Stimulated activated CD4-positive, alpha-beta T cell treated with anti-CD3 and anti-CD28 coated beads, Interleukin-12 subunit alpha, Interleukin-12 subunit beta, amount 100 ng/mL, for 48 hours (primary cell): ENCODE measurements at regions not wholly inside any gene's neighbourhood (a gene's known extent, or its start where the extent isn't known, plus 50 kb on each side); places are given as distances from the start of the nearest gene placed in this dataset.
"Not testable (repeated sequence)": the region's sequence is repeated elsewhere in the genome, so short reads cannot be mapped to it uniquely, and the experiment has no call there.

Source experiments
- DNase-seq, 3 donors: peaks; one replicate each; pipeline ENCODE4 v3.0.0-alpha.2; 2020; ENCODE audit warnings: low read depth in 2 of 3, low spot score in 1 of 3

DNA sequence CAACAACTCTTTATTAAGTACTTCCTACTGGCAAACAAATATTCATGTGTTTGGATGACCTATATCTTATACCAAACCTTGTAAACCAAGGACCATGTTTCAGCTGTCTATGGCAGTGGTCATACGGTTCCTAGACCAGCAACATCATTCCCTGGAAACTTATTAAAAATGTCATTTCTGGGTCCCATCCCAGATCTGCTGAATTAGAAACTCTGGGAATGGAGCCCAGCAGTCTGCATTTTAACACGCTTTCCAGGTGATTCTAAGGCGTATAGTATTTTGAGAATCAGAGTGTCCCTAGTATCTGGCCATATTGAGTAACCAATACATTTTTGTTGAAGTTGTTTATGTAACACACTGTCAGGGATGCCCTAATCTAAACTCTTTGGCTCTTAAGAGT, 363.4 kb upstream of the LRRC3B start:
- no peak for DNase-seq

DNA sequence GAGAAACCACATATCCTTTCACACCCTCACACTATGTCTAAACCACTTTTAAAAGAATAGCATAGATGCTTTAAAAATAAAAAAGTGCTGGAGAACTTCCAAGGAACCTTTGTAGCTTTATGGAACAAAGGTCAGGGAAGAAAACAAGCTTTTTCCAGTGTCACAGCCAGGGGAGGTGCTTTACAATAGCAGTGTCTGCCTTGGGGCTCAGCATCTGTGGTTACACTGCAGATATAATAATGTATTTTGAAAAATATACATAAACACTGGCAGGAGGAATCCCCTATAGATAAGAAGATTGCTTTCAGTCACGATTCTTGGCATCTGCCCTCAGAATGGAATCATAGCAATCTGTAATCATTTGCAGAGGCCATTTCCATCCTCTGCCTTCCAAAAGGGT, 362.4 kb upstream of the LRRC3B start:
- no peak for DNase-seq

DNA sequence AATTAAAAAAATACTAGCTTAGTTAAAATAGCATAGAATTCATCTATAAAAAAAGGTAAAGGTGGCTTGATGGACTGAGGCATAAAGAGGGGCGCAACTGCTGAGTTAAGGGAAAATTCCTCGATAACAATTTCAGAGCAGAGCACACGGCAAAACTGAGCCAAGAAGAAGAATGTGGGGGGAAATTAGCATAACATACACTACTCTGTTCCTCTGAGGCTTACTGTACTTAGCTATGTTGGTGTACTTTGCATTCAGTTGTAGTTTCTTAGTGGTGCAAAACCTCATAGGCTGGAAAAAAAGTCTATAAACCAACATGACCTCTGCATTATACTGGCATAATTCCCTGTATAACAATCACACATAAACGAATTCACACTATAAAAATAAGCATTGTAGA, 357.9 kb upstream of the LRRC3B start:
- DNase-seq, result no peak

DNA sequence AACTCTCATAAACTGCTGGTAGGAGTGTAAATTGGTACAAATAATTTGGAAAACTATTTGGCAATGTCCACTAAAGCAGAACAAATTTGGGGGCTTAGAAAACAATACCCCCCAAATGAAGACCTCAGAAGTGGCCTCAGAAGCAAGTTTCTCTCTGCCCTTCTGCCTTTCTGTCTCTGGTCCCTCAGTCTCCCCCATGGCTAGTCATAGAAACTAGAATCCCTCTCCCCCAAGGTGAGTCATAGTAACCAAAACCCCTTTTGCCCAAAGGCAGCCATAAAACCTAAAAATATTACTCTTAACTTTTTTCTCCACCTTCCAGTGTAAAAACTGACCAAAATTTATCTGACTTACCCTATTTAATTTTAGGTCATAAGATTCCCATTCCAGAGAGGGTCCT, 350.7 kb upstream of the LRRC3B start:
- DNase-seq, result no peak

DNA sequence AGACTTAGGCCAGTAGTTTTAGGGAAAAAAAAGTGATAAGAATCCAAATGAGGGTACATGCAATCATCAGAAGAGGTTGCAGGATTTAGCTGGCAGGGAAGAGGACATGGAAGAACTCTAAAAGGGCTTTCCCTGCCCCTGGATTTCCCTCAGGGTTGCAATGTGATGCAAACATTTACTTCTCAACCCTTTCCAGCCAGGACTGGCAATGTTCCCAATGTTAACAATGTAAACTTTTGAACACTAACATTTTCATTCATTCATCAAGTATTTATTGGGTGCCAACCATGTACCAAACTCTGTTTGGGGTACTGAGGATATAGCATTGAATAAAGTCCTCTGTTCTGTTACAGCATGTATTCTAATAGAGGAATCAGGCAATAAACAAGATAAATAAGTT, 349.4 kb upstream of the LRRC3B start:
- DNase-seq, result no peak

DNA sequence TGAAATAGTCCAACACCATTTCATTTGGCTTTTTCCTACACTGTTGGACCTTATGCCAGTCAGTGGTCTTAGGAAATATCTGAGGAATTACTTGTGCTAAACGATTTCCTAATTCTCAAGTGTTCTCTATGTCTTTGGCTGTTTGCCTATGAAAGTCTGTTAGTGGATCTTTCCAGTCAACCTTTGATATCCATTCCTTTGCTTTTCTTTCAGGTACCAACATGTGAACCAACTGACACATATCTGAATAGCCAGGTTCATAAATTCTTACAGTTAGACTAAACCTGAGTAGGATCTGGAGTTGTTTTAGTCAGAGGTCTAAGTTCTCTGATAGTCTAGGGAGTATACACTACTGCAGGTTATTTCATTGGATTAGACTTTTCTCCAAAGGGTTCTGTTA, 343.5 kb upstream of the LRRC3B start:
- no peak for DNase-seq

DNA sequence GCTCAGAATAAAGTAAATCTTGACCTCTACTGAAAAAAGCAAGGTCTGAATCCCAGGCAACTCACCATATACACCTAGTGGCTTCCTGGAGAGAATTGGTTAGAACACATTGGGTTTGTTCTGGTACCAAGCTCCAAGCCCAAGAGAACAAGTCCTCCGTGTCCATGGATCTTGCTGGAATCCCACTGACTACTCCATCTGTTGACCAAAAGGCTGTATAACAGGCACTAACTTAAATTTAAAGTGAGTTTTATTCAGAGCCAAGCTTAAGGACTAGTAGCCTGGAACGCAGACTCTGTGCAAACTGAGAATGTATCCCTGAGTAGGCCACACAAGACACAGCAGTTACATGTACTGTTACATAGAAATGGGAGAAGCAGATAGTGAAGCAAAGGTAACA, 342.1 kb upstream of the LRRC3B start:
- DNase-seq, result no peak

DNA sequence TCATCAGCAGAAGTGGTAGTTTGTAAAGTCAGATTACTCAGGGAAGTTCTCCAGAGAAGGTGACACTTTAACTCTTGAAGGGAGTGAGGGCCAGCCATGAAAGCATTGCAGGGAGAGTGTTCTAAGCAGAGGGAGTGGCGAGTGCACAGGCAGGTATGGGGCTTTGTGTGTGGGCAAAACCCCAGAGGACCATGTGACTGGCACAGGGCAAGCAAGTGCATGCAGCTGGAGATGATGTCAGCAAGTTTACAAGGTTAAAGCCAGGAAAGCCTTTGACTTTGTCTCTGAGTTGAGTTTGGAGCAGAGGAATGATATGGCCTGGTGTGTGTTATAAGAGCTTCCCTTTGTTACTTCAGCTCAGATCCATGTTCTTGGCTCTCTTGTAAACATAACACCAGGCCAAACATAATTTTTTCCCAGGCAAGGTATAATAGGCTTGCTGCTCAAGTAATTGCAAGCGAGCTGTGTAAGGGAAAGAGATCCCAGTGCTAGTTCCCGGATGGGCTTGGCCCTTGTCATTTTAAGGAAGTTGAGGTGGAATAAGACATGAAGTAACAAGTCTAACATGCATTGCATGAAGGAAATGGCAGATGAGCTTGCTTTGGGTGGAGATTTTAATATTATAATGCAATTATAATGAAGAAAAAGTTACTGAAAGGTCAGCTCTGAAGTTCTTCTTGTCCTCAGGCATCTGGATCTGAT, 341.1 kb upstream of the LRRC3B start:
- DNase-seq, result no peak

DNA sequence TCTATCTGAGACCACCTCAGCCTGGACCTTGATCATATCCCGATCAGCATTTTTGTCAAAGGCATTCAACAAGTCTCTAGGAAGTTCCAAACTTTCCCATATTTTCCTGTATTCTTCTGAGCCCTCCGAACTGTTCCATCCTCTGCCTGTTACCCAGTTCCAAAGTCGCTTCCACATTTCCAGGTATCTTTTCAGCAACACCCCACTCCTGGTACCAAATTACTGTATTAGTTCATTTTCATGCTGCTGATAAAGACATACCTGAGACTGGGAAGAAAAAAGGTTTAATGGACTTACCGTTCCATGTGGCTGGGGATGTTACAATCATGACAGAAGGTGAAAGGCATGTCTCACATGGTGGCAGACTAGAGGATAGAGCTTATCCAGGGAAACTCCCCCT, 338.1 kb upstream of the LRRC3B start:
- DNase-seq, result not testable (repeated sequence)

DNA sequence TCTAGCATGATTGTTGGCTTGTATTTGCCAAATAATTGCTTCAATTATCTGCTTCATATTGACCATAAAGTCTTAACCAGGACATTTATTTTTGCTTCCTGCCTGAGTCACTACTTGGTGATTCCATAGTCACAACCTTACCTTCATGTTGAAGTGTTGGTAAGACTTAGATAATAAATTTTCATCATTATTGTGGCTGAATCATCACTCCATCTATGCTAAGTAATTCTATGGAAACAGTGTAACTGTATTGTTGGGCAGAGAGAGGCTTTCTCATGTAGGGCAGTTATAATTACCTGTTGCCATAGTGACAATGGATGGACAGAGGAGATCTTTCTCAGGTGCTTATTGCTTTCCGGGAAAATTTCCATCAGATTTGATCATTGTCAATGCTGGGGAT, 330.7 kb upstream of the LRRC3B start:
- no peak for DNase-seq

DNA sequence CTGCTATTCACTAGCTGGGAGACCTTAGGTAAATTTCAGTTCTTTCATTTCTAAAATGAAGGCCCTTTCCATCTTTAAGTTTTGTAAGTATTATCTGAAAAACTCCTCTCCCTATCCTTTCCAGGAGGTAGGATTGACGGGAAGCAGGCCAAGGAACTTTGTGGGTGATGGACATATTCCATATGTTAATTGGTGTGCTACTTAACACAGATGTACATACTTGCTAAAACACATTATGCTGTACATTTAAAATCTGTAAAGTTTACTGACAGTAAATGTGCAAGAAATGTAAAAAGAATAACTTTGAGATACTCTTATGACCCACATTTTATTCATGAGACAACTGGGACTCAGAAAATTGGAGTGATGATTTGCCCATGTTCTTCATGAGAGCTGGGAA, 329.8 kb upstream of the LRRC3B start:
- DNase-seq, result no peak

DNA sequence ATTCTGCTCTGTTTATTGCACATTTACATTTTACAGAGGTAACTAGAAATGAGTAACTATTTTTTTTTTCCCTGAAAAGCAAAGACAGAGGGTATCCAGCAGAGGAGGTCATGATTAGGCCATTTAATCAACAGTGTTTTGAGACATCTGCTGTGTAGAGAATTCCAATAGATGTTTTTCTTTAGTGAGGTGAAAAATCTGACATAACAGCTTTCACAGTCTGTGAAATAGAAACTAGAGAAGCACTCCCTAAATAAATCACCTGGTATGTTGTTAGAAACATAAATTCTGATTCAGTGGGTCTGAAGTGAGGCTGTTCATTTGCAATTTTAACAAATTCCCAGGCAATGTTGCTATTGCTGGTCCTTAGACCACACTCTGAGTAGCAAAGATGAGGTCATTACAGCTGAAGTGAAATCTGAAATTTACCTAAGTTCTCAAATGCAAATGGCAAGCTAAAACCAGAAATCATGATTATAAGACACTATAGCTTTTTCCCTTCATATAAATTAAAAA, 329.2 kb upstream of the LRRC3B start:
- no peak for DNase-seq

DNA sequence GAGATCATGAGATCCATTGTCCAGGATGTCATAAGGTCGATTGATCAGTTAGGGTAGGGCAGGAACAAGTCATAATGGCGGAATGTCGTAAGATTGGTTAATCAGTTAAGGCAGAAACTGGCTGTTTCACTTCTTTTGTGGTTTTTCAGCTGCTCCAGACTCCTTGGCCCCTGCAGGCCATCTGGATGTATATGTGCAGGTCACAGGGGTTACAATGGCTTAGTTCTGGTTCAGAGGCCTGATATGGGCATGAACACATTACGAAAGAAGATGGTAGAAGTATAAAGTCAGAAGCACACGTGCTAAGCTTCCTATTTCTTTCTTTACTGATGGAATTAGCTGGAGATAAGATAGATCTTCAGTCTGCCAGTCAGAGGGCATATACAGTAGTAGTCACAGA, 315.4 kb upstream of the LRRC3B start:
- no peak for DNase-seq

DNA sequence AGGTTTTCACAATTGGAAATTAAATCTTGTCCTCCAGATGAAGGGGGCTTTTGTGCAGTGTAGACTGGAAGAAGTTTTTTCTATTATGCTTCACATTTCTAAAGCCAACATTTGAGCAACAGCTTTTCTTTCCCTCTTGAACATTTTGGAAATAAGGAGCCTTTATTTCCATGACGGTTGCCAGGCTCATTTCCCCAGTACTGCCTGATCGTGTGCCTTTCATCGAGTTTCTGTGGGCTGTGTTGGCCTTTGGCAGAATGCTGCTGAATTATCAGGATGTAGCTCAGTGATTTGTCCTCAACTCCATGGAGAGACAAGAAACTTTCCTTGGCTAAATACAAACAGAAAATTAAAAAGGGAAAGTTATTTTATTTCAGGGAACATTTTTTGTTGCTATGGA, 314.8 kb upstream of the LRRC3B start:
- DNase-seq, result no peak

DNA sequence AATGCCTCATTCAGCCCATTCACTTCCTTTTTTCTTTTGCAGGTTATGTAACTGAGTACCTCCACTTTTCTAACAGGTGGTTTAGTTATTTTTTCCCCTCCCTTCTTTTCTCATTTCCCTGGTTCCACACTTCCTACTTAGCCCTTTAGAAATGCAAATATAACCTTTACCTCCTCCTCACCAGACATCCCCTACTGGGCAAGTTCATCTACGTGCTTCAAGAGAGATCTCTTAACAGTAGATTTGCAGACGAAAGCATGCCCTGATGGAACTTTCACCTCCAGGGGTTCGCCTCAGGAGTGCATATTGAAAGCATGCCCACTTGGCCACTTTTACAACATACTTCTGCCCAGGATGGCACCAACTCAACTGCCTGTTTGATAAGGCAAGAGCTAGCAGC, 314.1 kb upstream of the LRRC3B start:
- DNase-seq, result no peak

DNA sequence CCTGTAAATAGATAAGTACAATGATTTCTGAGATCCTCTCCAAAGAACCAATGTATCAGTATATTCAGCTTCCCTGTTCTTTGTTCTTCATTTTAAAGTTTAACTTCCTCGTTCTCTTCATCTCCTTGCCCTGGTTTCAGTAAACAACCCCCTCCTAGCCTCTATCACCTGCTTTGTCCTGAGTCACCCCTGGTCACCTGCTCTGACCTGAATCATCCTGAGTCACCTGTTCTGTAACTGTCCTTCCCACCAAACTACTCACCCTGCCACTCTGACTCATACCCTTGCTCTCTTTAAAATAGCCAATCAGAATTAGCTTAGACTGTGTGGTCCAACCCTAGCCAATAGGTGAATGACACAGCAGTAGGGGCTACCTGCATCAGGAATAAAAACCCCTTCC, 313.0 kb upstream of the LRRC3B start:
- DNase-seq, result not testable (repeated sequence)

DNA sequence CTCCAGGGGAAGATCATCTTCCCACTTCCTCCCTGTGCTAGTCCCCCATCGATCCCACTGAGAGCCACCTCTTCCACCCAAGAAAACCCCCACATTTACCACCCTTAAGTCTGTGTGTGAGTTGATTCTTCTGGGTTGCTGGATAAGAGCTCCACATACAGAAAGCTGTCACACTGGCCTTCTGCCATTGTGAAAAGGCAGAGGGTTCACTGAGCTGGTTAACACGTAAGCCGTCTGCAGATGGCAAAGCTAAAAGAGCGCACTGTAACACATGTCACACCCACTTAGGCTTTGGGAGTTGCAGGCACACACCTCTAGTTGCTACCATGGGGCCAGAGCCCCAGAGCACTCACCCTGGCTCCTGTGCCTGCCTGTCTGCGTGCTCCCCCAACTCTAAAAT, 309.8 kb upstream of the LRRC3B start:
- DNase-seq, result no peak

DNA sequence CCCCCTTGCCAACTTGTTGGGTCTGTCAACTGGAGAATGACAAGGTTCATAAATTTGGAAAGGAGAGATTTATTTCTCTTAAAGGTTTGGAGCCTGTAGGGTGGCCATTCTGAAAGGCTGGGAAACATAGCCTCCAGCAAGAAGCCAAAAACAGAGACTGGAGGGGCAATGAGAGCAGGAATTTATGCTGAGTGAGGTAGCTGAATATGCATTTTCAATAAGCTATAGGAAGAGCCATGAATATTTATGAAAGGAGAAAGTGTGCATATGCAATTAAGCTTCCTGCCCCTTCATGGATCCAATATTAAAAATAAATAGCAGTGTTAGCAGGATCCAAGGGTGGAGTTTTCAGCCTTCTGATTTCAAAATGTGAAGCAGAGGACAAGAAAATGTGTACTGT, 306.1 kb upstream of the LRRC3B start:
- DNase-seq, result no peak

DNA sequence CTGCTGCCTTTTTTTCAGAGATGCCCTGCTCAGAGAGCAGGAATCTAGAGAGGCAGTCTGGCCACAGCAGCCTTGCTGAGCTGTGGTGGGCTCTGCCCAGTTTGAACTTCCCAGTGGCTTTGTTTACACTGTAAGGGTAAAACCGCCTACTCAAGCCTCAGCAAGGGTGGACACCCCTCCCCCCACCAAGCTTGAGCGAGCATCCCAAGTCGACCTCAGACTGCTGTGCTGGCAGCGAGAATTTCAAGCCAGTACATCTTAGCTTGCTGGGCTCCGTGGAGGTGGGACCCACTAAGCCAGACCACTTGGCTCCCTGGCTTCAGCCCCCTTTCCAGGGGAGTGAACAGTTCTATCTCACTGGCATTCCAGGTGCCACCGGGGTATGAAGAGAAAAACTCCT, 298.8 kb upstream of the LRRC3B start:
- not testable (repeated sequence) for DNase-seq

DNA sequence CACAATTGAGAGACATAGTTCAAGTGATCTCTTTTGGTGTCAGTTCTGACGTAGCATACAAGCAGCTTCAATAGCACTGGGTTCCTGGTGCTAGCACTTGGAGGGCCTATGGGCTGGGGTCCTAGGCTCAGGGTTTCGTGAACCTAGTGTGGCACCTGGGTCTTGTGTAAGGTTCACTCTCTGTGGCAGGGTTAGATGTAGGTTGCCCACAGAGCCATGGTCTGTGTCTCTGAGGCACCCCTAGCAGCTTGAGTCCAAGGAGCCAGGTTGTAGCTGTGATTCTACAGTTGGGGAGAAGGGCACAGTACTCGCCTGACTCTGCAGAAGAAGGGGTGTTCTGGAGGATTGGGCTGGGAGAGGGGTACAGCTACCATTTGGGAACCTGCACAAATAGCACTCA, 282.6 kb upstream of the LRRC3B start:
- DNase-seq, result no peak

DNA sequence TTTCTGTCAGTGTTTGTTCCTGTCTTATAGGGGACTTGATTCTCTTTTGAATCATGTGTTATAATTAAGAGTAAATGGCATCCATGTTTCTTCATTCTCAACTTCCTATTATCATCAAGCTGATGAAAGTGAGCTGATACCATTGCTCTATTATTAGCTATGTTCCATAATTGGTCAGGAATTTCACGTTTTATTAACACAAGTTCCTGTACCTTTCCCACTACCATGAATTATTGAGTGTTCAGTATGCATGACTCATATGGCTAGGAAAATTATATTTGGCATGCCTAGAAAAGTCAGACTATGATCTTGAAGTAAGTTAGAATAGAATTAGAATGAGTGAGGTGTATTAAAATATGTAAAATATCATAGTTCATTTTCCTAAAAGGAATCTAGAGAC, 278.9 kb upstream of the LRRC3B start:
- DNase-seq, result no peak

DNA sequence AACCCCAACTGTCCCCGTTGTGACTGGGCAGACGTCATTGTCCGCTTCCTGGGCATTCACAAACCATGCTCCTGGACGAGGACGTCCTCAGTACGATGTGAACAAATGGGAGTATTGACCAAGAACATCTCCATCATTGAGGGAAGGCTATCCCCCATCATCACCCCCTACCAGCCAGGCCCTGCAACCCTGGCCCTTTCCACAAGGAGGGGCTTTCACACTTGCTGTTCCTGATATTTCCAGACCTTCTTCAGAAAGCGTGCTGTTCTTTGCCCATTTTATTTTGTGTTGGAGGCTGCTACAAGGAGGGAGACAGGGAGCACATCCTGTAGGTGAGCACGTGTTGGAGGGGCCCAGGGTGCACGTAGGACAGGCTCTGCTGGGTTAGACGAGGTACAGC, 277.0 kb upstream of the LRRC3B start:
- DNase-seq, result no peak

DNA sequence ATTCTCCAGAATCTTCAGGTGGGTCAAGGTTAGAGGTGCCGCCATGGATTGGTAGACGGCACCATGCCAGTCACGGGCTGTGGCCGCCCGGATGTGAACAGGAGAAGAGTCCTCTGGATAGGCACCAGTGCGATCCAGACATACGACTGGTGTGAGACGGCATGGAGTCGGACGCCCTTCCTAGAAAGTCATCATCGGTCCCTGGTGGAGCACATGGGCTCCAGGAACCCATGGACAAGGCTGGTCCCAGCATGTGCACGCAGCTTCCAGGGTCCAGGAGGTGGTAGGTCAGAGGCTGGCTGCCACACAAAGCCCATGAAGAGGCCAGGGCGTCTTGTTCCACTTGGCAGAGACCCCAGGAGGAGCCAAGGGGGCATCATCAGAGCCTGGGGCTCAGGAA, 276.1 kb upstream of the LRRC3B start:
- no peak for DNase-seq

DNA sequence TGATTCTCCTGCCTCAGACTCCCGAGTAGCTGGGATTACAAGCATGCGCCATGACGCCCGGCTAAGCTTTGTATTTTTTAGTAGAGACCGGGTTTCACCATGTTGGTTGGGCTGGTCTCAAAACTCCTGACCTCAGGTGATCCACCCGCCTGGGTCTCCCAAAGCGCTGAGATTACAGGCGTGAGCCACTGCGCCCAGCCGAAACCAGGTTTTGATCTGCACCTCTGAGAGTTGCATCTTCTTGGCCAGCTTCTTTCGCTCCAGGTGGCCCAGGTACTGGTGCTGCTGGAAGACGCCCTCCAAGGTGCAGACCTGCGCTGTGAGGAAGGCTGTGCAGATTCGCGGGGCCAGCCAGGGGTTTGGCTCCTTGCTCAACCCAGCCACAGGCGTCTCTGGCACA, 275.4 kb upstream of the LRRC3B start:
- no peak for DNase-seq
